HepG2 (cell line): ENCODE measurements at regions not wholly inside any gene's neighbourhood (a gene's known extent, or its start where the extent isn't known, plus 50 kb on each side); places are given as distances from the start of the nearest gene placed in this dataset.

Source experiments
- ZFP91 ChIP-seq: sonication (generic); formaldehyde crosslinking; IDR thresholded peaks from 2 replicates; pipeline ENCODE4 v1.9.0; 2022; ENCODE audit warnings: missing genetic modification reagents, mild to moderate bottlenecking, borderline replicate concordance
- TF ChIP-seq, protein P1 (sequence below): sonication (generic); formaldehyde crosslinking; IDR thresholded peaks from 2 replicates; pipeline ENCODE4 v1.4.0; 2020; ENCODE audit warnings: missing genetic modification reagents

GRCh38 chr5:67455970-67456369 lies 259.4 kb upstream of the CD180 start:
- TF ChIP-seq, protein P1, sequence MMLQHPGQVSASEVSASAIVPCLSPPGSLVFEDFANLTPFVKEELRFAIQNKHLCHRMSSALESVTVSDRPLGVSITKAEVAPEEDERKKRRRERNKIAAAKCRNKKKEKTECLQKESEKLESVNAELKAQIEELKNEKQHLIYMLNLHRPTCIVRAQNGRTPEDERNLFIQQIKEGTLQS, result no peak
- no peak for TF ChIP-seq ZFP91 (CRISPR knock-in tag)
